CD4-positive, alpha-beta T cell treated with Interleukin-15 for 1 hour (primary cell): ENCODE measurements at regions not wholly inside any gene's neighbourhood (a gene's known extent, or its start where the extent isn't known, plus 50 kb on each side); places are given as distances from the start of the nearest gene placed in this dataset.
"Not testable (repeated sequence)": the region's sequence is repeated elsewhere in the genome, so short reads cannot be mapped to it uniquely, and the experiment has no call there.

Source experiments
- DNase-seq: peaks from one replicate; pipeline ENCODE4 v3.0.0-alpha.2; 2020

DNA sequence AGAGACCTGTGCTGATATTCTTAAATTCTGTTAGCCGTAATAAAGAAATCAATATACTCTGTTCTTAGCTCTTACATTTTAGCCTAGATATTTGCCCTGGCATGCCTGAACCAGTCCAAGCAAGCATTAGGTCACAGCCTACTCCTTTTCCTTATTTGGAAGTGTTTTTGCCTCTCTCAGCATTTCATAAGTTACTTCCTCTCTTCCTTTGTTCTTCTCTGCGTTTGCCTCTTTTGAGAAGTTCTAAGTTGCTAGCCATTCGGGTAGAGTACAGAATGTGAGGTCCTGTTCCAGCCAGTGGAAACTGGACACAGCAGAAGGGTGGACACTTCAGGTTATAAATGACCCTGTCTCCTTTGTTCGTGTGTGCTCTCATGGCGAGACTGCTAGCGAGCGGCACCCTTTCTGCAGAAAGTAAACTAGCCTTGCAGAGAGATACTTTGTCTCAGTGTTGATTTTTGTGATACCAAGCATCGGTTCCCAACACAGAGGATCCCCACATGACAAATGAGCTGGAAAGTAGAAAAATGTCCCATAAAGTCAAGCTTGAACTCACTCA lies 75.0 kb upstream of the FAM153A start:
- DNase-seq, result not testable (repeated sequence)

DNA sequence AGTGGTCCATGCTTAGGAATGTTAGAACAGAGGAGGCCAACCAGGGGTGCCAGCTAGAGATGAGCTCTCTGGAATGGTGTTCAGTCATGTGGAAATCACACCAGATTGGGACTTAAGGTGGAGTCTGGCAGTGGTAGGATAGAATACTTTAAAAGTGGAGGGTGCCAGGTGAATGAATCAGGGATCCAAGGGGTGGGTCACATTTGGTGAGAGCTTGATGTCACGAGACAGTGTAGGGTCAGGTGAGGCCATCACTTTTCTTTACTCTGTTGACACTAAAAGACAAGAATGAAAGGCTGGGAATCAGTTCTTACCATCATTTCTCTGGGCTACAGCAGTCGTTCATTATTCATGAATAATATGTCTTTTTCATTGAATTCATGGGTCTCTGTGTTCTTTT lies 73.8 kb upstream of the FAM153A start:
- DNase-seq, result not testable (repeated sequence)

DNA sequence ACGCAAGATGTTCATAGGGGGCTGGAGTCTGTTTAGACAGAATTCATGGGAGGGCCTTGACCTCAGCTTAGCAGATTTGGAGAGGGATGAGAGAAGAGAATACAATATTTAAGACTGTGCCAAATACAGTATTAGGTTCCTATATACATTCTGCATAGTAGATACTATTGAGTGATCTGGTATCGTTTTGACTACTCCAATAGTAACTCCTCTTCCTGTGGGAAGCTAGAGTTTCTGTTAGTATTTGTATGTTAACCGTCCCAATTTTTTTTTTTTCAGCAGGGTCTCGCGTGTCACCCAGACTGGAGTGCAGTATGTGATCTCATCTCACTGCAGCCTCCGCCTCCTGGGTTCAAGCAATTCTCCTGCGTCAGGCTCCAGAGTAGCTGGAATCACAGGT lies 65.2 kb upstream of the FAM153A start:
- not testable (repeated sequence) for DNase-seq

DNA sequence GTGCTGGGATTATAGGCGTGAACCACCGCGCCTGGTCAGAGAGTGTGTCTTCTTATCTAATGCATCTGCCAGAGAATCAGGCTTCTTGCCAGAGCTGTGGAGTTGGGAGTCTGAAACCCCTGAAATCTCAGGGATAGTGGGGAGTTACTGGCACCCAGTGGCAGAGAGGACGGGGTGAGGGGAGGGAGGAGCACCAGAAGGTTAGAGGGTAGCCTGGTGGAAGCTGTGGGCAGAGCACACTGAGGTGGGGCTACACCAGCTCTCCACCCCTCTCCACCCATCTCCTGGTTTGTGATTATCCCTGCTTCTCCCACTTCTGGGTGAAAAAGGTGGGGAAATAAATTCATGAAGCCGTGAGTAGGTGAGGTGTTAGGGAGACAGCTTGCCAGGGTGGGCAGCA lies 63.9 kb upstream of the FAM153A start:
- peak; percentile 17 for DNase-seq

DNA sequence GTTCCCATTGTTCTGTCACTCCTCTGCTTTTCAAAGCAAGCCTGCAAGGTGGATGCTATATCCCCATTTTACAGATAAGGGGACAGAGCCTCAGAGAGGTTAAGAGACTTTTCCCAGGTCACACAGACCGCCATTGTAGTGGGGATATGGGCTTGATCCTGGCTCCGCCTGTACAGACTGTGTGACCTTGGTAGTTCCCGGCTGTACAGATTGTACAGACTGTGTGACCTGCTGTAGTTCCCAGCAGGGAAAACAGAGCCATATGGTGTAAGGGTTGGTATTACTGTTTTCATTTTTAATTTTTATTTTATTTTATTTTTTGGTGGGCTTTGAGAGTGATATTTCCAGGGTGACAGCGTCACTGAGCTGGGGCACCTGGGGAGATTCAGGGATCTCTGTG lies 63.2 kb upstream of the FAM153A start:
- not testable (repeated sequence) for DNase-seq

DNA sequence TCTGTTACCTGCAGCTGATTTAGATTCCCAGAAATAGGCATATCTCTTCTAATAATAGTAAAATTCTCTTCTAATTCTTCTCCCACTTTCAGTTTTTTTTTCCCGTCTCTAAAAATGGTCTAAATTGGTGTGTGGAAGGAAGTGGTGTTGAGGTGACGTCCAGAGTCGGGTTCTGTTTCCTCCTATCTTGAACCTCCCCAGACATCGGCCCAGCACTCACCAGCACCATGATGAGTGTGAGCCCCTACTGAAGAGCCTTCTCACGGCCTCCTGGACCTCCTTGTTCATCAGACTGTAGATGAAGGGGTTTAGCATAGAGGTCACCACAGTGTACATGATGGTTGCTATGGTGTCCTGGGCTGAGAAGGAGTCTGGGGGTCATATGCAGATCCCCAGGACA lies 53.5 kb upstream of the FAM153A start:
- DNase-seq, result peak; percentile 41
